ENCODE measurements at regions not wholly inside any gene's neighbourhood (a gene's known extent, or its start where the extent isn't known, plus 50 kb on each side); places are given as distances from the start of the nearest gene placed in this dataset.

- peaks cover 16% of the 10 kb centered on the region for H3K9me2 ChIP-seq (ENCODE audit: insufficient read depth)
- H3K4me2 ChIP-seq: peak overlapping the region; percentile 53; the same call in 1 of the 2 replicates
- no peaks in the 10 kb centered on the region for H4K20me1 ChIP-seq (replicated peaks; ENCODE audit: insufficient read depth)
- H3K4me3 ChIP-seq: no peak overlapping the region
- Mint-ChIP-seq H3K27ac (peak overlapping the region; percentile 88), H3K9me3 (peaks cover 12% of the 10 kb centered on the region; the same call in 2 of the 3 replicates), H3K4me3 (no peak overlapping the region), H3K27me3 (ENCODE audit: insufficient read depth, low read depth, poor library complexity) (peaks cover 1% of the 10 kb centered on the region), H3K36me3 (ENCODE audit: low read depth) (peaks cover 13% of the 10 kb centered on the region), H3K4me1 (peaks cover 47% of the 10 kb centered on the region)
- no peaks in the 10 kb centered on the region for H3K36me3 ChIP-seq (ENCODE audit: insufficient read depth)
- no peaks in the 10 kb centered on the region for H3K27me3 ChIP-seq (ENCODE audit: insufficient read depth)
- peak overlapping the region; percentile 27 for H3K27ac ChIP-seq (ENCODE audit: low read depth)
- peak; percentile 18 for ATAC-seq
- no peak overlapping the region for H2AFZ ChIP-seq
- no peaks in the 10 kb centered on the region for H3K79me2 ChIP-seq (replicated peaks; ENCODE audit: insufficient read depth)
- TF ChIP-seq NANOG (IDR thresholded peaks at IDR 0.05; ENCODE audit: borderline replicate concordance) (no peak), STAT1 (IDR thresholded peaks at IDR 0.05; ENCODE audit: unreplicated experiment) (no peak), POLR2AphosphoS5 (IDR thresholded peaks at IDR 0.05; ENCODE audit: low read depth) (no peak), EZH2 (IDR thresholded peaks at IDR 0.05; ENCODE audit: low read depth, unreplicated experiment) (no peak), CTCF (conservative IDR thresholded peaks at IDR 0.05; ENCODE audit: low read depth in 2 of 2) (no peak), REST (IDR thresholded peaks at IDR 0.05; ENCODE audit: unreplicated experiment) (no peak), ZNF331 (CRISPR knock-in tag; IDR thresholded peaks at IDR 0.05; ENCODE audit: low read depth) (no peak), JUNB (IDR thresholded peaks at IDR 0.05; ENCODE audit: unreplicated experiment) (no peak), EZH2phosphoT487 (IDR thresholded peaks at IDR 0.05; ENCODE audit: unreplicated experiment) (no peak), ETS1 (IDR thresholded peaks at IDR 0.05) (no peak), ZNF114 (CRISPR knock-in tag; IDR thresholded peaks at IDR 0.05) (no peak; the same call in 1 of the 2 replicates), ZNF462 (CRISPR knock-in tag; IDR thresholded peaks at IDR 0.05) (no peak), CREB1 (CRISPR knock-in tag; IDR thresholded peaks at IDR 0.05; ENCODE audit: low read depth) (no peak)
- no peak for DNase-seq (ENCODE audit: low spot score)
- H3K4me1 ChIP-seq (ENCODE audit: insufficient read depth): peaks cover 32% of the 10 kb centered on the region
- no peaks in the 10 kb centered on the region for H3F3A ChIP-seq (replicated peaks; ENCODE audit: low read depth)
Measured at GRCh38 chr10:121289800-121290199, 308.4 kb downstream of the FGFR2 start.

Data from GM23338 (cell line).